Testis (tissue), 2 donors: ENCODE measurements at regions not wholly inside any gene's neighbourhood (a gene's known extent, or its start where the extent isn't known, plus 50 kb on each side); places are given as distances from the start of the nearest gene placed in this dataset.

Source experiments
- DNase-seq: peaks from one replicate; pipeline ENCODE4 v3.0.0-alpha.2; 2019
- H3K27ac ChIP-seq, 2 donors: fragments of 200-600 bp; sonication (generic); one replicate each; pipeline ENCODE4 v1.5.1; 2019
- H3K27me3 ChIP-seq: fragments of 200-600 bp; sonication (generic); one replicate; pipeline ENCODE4 v1.5.1; 2019
- H3K36me3 ChIP-seq: fragments of 200-600 bp; sonication (generic); one replicate; pipeline ENCODE4 v1.5.1; 2017; ENCODE audit warnings: low read depth; ENCODE audit errors: missing control alignments
- H3K4me1 ChIP-seq: fragments of 200-600 bp; sonication (generic); one replicate; pipeline ENCODE4 v1.5.1; 2019
- H3K4me3 ChIP-seq, 2 donors: fragments of 200-600 bp; sonication (generic); one replicate each; pipeline ENCODE4 v1.5.1; 2017 to 2019
- H3K9me3 ChIP-seq: fragments of 200-600 bp; sonication (generic); one replicate; pipeline ENCODE4 v1.5.1; 2017
- POLR2A ChIP-seq: fragments of 450-650 bp; IDR thresholded peaks from one replicate; pipeline ENCODE4 v1.6.1; 2017; ENCODE audit warnings: antibody characterized with exemption, mild to moderate bottlenecking, moderate library complexity
- WGBS, 2 donors: methylation state at CpG; one replicate each; pipeline ENCODE4 v1.1.5; 2018; 5-methylcytosine and 5-hydroxymethylcytosine counted together
- intact Hi-C: fragments of 100-400 bp; cut with DNase I; formaldehyde crosslinking; loops from one replicate; pipeline ENCODE4 v1.15.1; 2023; ENCODE audit warnings: low total_unique reads
- TF ChIP-seq, protein P1 (sequence below), 3 experiments: fragments of 450-650 bp in 2 of 3; fragments of 200-600 bp in 1 of 3; sonication (generic) in 1 of 3; IDR thresholded peaks; one replicate each; pipeline ENCODE4 v1.5.1; 2016 to 2019; ENCODE audit warnings: antibody characterized with exemption in 3 of 3, mild to moderate bottlenecking in 2 of 3, moderate library complexity in 1 of 3

DNA sequence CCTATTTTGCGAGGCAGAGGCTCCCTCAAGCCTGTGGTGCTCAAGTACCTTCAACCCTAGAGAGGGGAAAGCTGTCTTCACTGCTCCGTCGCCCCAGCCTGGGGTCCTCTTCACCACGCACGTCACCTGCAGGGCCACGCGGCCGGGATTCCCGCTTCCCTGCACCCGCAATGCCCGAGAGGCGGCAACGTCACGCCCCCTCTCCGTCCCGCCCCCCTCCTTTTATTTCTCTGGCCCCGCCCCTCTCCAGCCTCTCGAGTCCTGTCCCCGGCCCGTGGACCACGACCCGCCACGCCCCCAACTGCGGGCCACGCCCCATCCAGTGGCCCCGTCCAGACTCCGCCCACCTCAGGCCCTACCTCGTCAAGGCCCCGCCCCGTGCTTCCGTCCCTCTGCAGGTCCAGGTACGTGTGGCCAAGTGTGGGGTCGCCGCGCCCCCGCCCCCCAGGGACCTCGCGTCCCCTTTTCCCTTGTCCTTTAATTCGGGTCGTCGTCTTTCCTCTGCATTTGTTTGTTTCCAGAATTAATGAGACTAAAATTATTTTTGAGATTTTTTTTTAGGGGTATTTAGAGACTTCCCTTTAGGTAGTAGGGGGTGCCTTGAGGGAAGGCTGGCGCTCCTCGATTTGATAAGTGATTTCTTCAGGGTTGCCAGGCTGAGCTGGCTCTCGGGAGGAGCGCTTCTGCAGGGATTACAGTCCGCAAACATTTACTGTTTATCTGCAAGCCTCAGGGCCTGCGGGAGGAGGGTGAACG is 69.8 kb upstream of the BAIAP2L1 start:
- Histone ChIP-seq H3K27ac (no peak overlapping the region), H3K27me3 (no peaks in the 10 kb centered on the region), H3K4me1 (no peaks in the 10 kb centered on the region), H3K4me3 (peak overlapping the region; percentile 32 to 45), H3K36me3 (no peaks in the 10 kb centered on the region), H3K9me3 (no peaks in the 10 kb centered on the region)
- no peak for TF ChIP-seq POLR2A
- TF ChIP-seq, protein P1, sequence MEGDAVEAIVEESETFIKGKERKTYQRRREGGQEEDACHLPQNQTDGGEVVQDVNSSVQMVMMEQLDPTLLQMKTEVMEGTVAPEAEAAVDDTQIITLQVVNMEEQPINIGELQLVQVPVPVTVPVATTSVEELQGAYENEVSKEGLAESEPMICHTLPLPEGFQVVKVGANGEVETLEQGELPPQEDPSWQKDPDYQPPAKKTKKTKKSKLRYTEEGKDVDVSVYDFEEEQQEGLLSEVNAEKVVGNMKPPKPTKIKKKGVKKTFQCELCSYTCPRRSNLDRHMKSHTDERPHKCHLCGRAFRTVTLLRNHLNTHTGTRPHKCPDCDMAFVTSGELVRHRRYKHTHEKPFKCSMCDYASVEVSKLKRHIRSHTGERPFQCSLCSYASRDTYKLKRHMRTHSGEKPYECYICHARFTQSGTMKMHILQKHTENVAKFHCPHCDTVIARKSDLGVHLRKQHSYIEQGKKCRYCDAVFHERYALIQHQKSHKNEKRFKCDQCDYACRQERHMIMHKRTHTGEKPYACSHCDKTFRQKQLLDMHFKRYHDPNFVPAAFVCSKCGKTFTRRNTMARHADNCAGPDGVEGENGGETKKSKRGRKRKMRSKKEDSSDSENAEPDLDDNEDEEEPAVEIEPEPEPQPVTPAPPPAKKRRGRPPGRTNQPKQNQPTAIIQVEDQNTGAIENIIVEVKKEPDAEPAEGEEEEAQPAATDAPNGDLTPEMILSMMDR (IDR thresholded peaks at IDR 0.05), result no peak
- WGBS, 2 donors, result 6 to 8% methylated on average over 47 to 48 of the region's 48 CpGs
- DNase-seq, result peak; percentile 77
- intact Hi-C loops, result no loop called here

DNA sequence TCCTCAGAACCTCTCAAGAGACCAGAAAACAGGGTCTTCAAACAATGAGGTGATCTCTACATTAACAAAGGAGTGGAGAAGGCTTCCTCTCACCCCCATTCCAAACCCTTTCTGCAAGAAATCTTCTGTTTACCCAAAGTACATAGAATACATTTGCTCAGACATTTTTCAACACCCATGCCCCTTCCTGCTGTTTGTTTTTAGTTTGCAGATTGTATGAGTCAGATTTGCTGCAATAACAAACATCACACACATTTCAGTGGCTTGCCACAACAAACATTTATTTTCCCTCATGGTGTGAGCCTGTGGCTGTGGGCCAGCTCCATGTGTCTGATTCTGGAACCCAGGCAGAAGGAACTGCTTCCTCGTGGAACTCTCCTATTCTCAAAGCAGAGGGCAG is 68.2 kb upstream of the BAIAP2L1 start:
- Histone ChIP-seq H3K36me3 (no peaks in the 10 kb centered on the region), H3K4me1 (no peaks in the 10 kb centered on the region), H3K4me3 (no peak overlapping the region), H3K27ac (no peak overlapping the region), H3K9me3 (no peaks in the 10 kb centered on the region), H3K27me3 (no peaks in the 10 kb centered on the region)
- 64 to 90% methylated on average over 1 of the region's 1 CpG for WGBS, 2 donors
- no peak for DNase-seq
- TF ChIP-seq, protein P1 (IDR thresholded peaks at IDR 0.05), result no peak
- no peak for TF ChIP-seq POLR2A
- intact Hi-C loops, result no loop called here

DNA sequence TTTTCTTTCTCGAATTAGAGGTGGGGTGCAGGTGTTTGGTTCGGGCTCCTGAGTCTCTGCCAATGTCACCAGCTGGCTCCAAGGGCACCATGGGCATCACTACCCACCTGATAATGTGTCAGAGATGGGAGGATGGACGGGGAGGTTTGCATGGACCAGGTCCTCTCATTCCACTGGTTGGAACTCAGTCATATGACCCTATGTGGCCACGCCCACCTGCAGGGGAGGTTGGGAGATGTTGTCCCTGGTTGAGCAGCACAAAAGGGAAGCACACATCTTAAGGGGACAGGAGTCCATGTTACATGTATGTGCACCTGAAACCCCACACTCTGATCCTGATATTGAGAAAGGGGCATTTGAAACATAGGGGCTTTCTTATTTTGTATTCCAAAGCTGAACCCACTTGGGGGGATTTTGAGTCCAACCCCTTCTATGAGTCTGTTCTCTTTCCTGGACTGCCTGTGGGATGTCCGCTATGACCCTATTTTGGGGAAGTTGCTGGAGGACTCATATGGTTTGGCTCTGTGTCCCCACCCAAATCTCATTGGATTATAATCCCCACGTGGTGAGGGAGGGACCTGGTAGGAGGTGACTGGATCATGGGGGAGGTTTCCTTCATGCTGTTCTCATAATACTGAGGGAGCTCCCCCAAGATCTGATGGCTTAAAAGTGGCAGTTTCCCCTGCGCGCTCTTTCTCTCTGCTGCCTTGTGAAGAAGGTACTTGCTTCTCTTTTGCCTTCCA is 66.9 kb upstream of the BAIAP2L1 start:
- Histone ChIP-seq H3K9me3 (no peaks in the 10 kb centered on the region), H3K27me3 (no peaks in the 10 kb centered on the region), H3K4me3 (no peak overlapping the region), H3K36me3 (no peaks in the 10 kb centered on the region), H3K4me1 (no peaks in the 10 kb centered on the region), H3K27ac (no peak overlapping the region)
- WGBS, 2 donors, result 76 to 87% methylated on average over 8 of the region's 8 CpGs
- intact Hi-C loops, result no loop called here
- DNase-seq, result no peak
- TF ChIP-seq POLR2A, result no peak
- TF ChIP-seq, protein P1 (IDR thresholded peaks at IDR 0.05), result no peak

DNA sequence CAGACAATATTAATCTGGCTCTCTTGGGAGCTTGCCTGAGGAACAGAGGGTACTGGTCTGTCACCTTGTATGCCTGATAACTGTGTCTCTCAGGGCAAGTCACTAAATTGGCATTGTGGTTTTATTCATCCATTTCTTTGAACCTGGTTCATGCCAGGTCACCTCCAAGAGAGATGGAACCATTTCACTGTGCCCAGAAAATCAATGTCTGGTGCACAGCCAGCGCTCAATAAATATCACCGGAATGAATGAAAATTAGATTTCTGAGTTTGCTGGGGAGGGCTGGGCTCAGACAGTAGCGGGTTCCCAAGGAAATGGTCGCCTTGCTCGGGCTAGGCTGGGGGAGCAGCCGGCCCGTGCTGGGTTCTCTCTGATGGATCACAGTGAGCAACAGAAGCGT is 64.1 kb upstream of the BAIAP2L1 start:
- H3K4me3 ChIP-seq, result no peak overlapping the region
- H3K4me1 ChIP-seq, result no peaks in the 10 kb centered on the region
- no peaks in the 10 kb centered on the region for H3K27me3 ChIP-seq
- DNase-seq, result no peak
- H3K36me3 ChIP-seq, result no peaks in the 10 kb centered on the region
- H3K27ac ChIP-seq, result no peak overlapping the region
- intact Hi-C loops, result no loop called here
- no peak for TF ChIP-seq POLR2A
- TF ChIP-seq, protein P1 (IDR thresholded peaks at IDR 0.05), result no peak
- H3K9me3 ChIP-seq, result no peaks in the 10 kb centered on the region
- 70 to 81% methylated on average over 6 to 8 of the region's 8 CpGs for WGBS, 2 donors
